ENCODE measurements at regions not wholly inside any gene's neighbourhood (a gene's known extent, or its start where the extent isn't known, plus 50 kb on each side); places are given as distances from the start of the nearest gene placed in this dataset.
"Not testable (repeated sequence)": the region's sequence is repeated elsewhere in the genome, so short reads cannot be mapped to it uniquely, and the experiment has no call there.

- no peak for DNase-seq
These were observed 213.3 kb upstream of the SSTR4 start for GRCh38 chr20:22821796-22822195.

- no peak for DNase-seq
These were observed 212.0 kb upstream of the SSTR4 start for GRCh38 chr20:22823119-22823518.

- no peak for DNase-seq
These were observed 211.0 kb upstream of the SSTR4 start for GRCh38 chr20:22824077-22824476.

GRCh38 chr20:22825076-22825475 lies 210.0 kb upstream of the SSTR4 start:
- DNase-seq = no peak

- DNase-seq = no peak
These were observed 209.6 kb upstream of the SSTR4 start for GRCh38 chr20:22825546-22825945.

GRCh38 chr20:22826306-22827230 lies 208.5 kb upstream of the SSTR4 start:
- no peak for DNase-seq

- DNase-seq = no peak
These were observed 207.2 kb upstream of the SSTR4 start for GRCh38 chr20:22827916-22828315.

- DNase-seq = no peak
These were observed 205.8 kb upstream of the SSTR4 start for GRCh38 chr20:22829356-22829755.

GRCh38 chr20:22830138-22830537 lies 205.0 kb upstream of the SSTR4 start:
- DNase-seq = no peak

GRCh38 chr20:22830715-22831114 lies 204.4 kb upstream of the SSTR4 start:
- DNase-seq = not testable (repeated sequence)

GRCh38 chr20:22833851-22834250 lies 201.3 kb upstream of the SSTR4 start:
- DNase-seq = no peak

- no peak for DNase-seq
These were observed 200.4 kb upstream of the SSTR4 start for GRCh38 chr20:22834651-22835256.

GRCh38 chr20:22836211-22836610 lies 198.9 kb upstream of the SSTR4 start:
- DNase-seq = no peak

- DNase-seq = no peak
These were observed 198.2 kb upstream of the SSTR4 start for GRCh38 chr20:22836877-22837276.

- DNase-seq = no peak
These were observed 197.1 kb upstream of the SSTR4 start for GRCh38 chr20:22838001-22838400.

- DNase-seq = no peak
These were observed 193.3 kb upstream of the SSTR4 start for GRCh38 chr20:22841846-22842245.

GRCh38 chr20:22842793-22843192 lies 192.3 kb upstream of the SSTR4 start:
- DNase-seq = no peak

- no peak for DNase-seq
These were observed 190.2 kb upstream of the SSTR4 start for GRCh38 chr20:22844959-22845358.

- DNase-seq = no peak
These were observed 188.2 kb upstream of the SSTR4 start for GRCh38 chr20:22846863-22847262.

GRCh38 chr20:22848364-22848763 lies 186.7 kb upstream of the SSTR4 start:
- no peak for DNase-seq

GRCh38 chr20:22851679-22852346 lies 183.3 kb upstream of the SSTR4 start:
- DNase-seq = not testable (repeated sequence)

GRCh38 chr20:22861231-22861980 lies 173.7 kb upstream of the SSTR4 start:
- no peak for DNase-seq

- no peak for DNase-seq
These were observed 173.1 kb upstream of the SSTR4 start for GRCh38 chr20:22861990-22862389.
